ENCODE measurements at regions not wholly inside any gene's neighbourhood (a gene's known extent, or its start where the extent isn't known, plus 50 kb on each side); places are given as distances from the start of the nearest gene placed in this dataset.

- H3K9me3 ChIP-seq (ENCODE audit: control insufficient read depth, insufficient read depth, low read length) = no peaks in the 10 kb centered on the region
- H4K20me1 ChIP-seq (ENCODE audit: insufficient read depth, low read length) = no peaks in the 10 kb centered on the region
- no peak overlapping the region for H3K9ac ChIP-seq (ENCODE audit: low read depth, low read length)
- no peak overlapping the region for H4K5ac ChIP-seq (ENCODE audit: low read depth, low read length)
- H2BK20ac ChIP-seq (ENCODE audit: low read depth, low read length) = no peak overlapping the region
- no peaks in the 10 kb centered on the region for H3K79me1 ChIP-seq (ENCODE audit: low read depth in 1 of 2, low read length in 2 of 2)
- H3K4me3 ChIP-seq (ENCODE audit: insufficient read depth, low read depth, low read length) = no peak overlapping the region
- H4K91ac ChIP-seq (ENCODE audit: insufficient read depth, low read depth, low read length) = no peak overlapping the region
- no peaks in the 10 kb centered on the region for H3K4me1 ChIP-seq (ENCODE audit: control insufficient read depth, insufficient read depth, low read length)
- dilution Hi-C loops (cut with HindIII; ENCODE audit: low sequenced_read_pairs, unreplicated experiment) = no loop called here
- no peak overlapping the region for H2BK120ac ChIP-seq (ENCODE audit: low read depth, low read length)
- no peaks in the 10 kb centered on the region for H3K36me3 ChIP-seq (ENCODE audit: control insufficient read depth, insufficient read depth, low read length)
- H3K14ac ChIP-seq (replicated peaks; ENCODE audit: low read depth, low read length) = no peak overlapping the region
- H3K9me1 ChIP-seq (ENCODE audit: insufficient read depth, low read length) = no peaks in the 10 kb centered on the region
- TF ChIP-seq, protein P1, sequence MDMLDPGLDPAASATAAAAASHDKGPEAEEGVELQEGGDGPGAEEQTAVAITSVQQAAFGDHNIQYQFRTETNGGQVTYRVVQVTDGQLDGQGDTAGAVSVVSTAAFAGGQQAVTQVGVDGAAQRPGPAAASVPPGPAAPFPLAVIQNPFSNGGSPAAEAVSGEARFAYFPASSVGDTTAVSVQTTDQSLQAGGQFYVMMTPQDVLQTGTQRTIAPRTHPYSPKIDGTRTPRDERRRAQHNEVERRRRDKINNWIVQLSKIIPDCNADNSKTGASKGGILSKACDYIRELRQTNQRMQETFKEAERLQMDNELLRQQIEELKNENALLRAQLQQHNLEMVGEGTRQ (IDR thresholded peaks at IDR 0.05; ENCODE audit: low read depth, low read length) = no peak
- TF ChIP-seq FOS (IDR thresholded peaks at IDR 0.05; ENCODE audit: low read depth, low read length) = no peak
- no peak for TF ChIP-seq ELK1 (IDR thresholded peaks at IDR 0.05; ENCODE audit: borderline replicate concordance, low read depth, low read length)
- TF ChIP-seq NFE2L2 (IDR thresholded peaks at IDR 0.05; ENCODE audit: low read depth, low read length) = no peak
- H2AK5ac ChIP-seq (ENCODE audit: low read depth, low read length) = no peak overlapping the region
- CTCF ChIA-PET = no interaction called here
- H3K4me2 ChIP-seq (ENCODE audit: low read depth, low read length) = no peak overlapping the region
- POLR2A ChIA-PET (ENCODE audit: unreplicated experiment) = no interaction called here
- in situ Hi-C loops (cut with MboI; ENCODE audit: low sequenced_read_pairs) = no loop called here
- H3K18ac ChIP-seq (ENCODE audit: low read depth, low read length) = no peak overlapping the region
- H2AK9ac ChIP-seq (replicated peaks; ENCODE audit: low read depth, low read length, poor library complexity) = no peak overlapping the region
- no peak overlapping the region for H3K27ac ChIP-seq (ENCODE audit: insufficient read depth, low read length)
- no TSS peak for BruUV-seq (replicated peaks)
- no peak overlapping the region for H4K8ac ChIP-seq (ENCODE audit: low read depth in 2 of 2, low read length in 2 of 2)
- no peak overlapping the region for H2AFZ ChIP-seq (replicated peaks; ENCODE audit: low read length, poor library complexity)
- no peak overlapping the region for H3K23ac ChIP-seq (ENCODE audit: low read depth, low read length)
- no peaks in the 10 kb centered on the region for H3K27me3 ChIP-seq (ENCODE audit: control insufficient read depth, insufficient read depth, low read length)
- whole genome bisulfite sequencing, 2 experiments (ENCODE audit: extremely low coverage in 2 of 2, insufficient read length in 1 of 2) = no CpG with 5 or more reads among the region's 3 CpGs
- intact Hi-C loops (cut with micrococcal nuclease) = no loop called here
- no peak overlapping the region for H2BK5ac ChIP-seq (ENCODE audit: low read depth, low read length, poor library complexity, severe bottlenecking)
- ATAC-seq (ENCODE audit: low read depth) (no peak), DNase-seq (no peak)
- H3K4ac ChIP-seq (ENCODE audit: low read depth, low read length) = no peak overlapping the region
- no peak overlapping the region for H2BK15ac ChIP-seq (ENCODE audit: low read depth, low read length)
- no peak overlapping the region for H3K56ac ChIP-seq (ENCODE audit: extremely low read depth, insufficient read depth, low read length)
Measured at GRCh38 chr16:82331397-82331796, 161.4 kb upstream of the MPHOSPH6 start.
